Calu3 (cell line): ENCODE measurements at regions not wholly inside any gene's neighbourhood (a gene's known extent, or its start where the extent isn't known, plus 50 kb on each side); places are given as distances from the start of the nearest gene placed in this dataset.

Source experiments
- BruUV-seq: library from RNA; stranded (reverse); fragments of 400-500 nt; replicated peaks from 2 replicates; lab custom pipeline; 2021; lab: Mats Ljungman, UMichigan
- CTCF ChIA-PET: fragments of 300-600 bp; sonication (Branson Sonifier 250); formaldehyde crosslinking; loops from one replicate; lab custom pipeline; 2022; ENCODE audit warnings: antibody characterized with exemption; lab: Charles Lee
- DNase-seq: peaks from one replicate; pipeline ENCODE4 v3.0.0; 2022
- H3K27ac Mint-ChIP-seq: one replicate; pipeline ENCODE4 v1.8.0; 2022; ENCODE audit warnings: mixed read lengths; ENCODE audit not compliant: unreplicated experiment
- H3K27me3 Mint-ChIP-seq: one replicate; pipeline ENCODE4 v1.8.0; 2022; ENCODE audit warnings: mixed read lengths; ENCODE audit not compliant: unreplicated experiment
- H3K36me3 Mint-ChIP-seq: one replicate; pipeline ENCODE4 v1.8.0; 2022; ENCODE audit warnings: mild to moderate bottlenecking, moderate library complexity, mixed read lengths; ENCODE audit not compliant: insufficient read depth, unreplicated experiment
- H3K4me1 Mint-ChIP-seq: one replicate; pipeline ENCODE4 v1.8.0; 2022; ENCODE audit warnings: mild to moderate bottlenecking, low read depth, mixed read lengths; ENCODE audit not compliant: unreplicated experiment
- H3K4me3 Mint-ChIP-seq: one replicate; pipeline ENCODE4 v1.8.0; 2022; ENCODE audit warnings: mild to moderate bottlenecking, low read depth, moderate library complexity, mixed read lengths; ENCODE audit not compliant: unreplicated experiment
- H3K9me3 Mint-ChIP-seq: one replicate; pipeline ENCODE4 v1.8.0; 2022; ENCODE audit warnings: low read depth, mixed read lengths; ENCODE audit not compliant: unreplicated experiment
- CTCF ChIP-seq: fragments of 200-600 bp; IDR thresholded peaks from one replicate; pipeline ENCODE4 v1.8.0; 2022; ENCODE audit warnings: antibody characterized with exemption; ENCODE audit not compliant: unreplicated experiment
- intact Hi-C: fragments of 100-400 bp; cut with micrococcal nuclease; formaldehyde crosslinking; loops from one replicate; pipeline ENCODE4 v1.10.0; 2022; ENCODE audit not compliant: unreplicated experiment

- Mint-ChIP-seq H3K4me3 (no peak overlapping the region), H3K27ac (no peak overlapping the region), H3K27me3 (no peaks in the 10 kb centered on the region), H3K4me1 (no peaks in the 10 kb centered on the region), H3K9me3 (no peaks in the 10 kb centered on the region), H3K36me3 (no peaks in the 10 kb centered on the region)
- CTCF ChIA-PET = no interaction called here
- no peak for TF ChIP-seq CTCF
- DNase-seq = no peak
- no TSS peak for BruUV-seq
- intact Hi-C loops = no loop called here
These were observed 62.0 kb upstream of the PDE7B start for GRCh38 chr6:135789375-135790050.

GRCh38 chr6:135791441-135791840 lies 60.1 kb upstream of the PDE7B start:
- Mint-ChIP-seq H3K4me3 (no peak overlapping the region), H3K9me3 (no peaks in the 10 kb centered on the region), H3K27me3 (no peaks in the 10 kb centered on the region), H3K4me1 (no peaks in the 10 kb centered on the region), H3K36me3 (no peaks in the 10 kb centered on the region), H3K27ac (no peak overlapping the region)
- DNase-seq = no peak
- no peak for TF ChIP-seq CTCF
- CTCF ChIA-PET = interaction anchor here (0.5 kb wide), 1 partner anchor 42 kb away, joined by 3 read pairs; no protein-coding TSS in a partner anchor
- intact Hi-C loops = no loop called here
- no TSS peak for BruUV-seq

GRCh38 chr6:135796643-135797305 lies 54.7 kb upstream of the PDE7B start:
- CTCF ChIA-PET = interaction anchor here (0.7 kb wide), 1 partner anchor 21 kb away, joined by 3 read pairs; no protein-coding TSS in a partner anchor
- BruUV-seq = no TSS peak
- Mint-ChIP-seq H3K27ac (no peak overlapping the region), H3K4me3 (no peak overlapping the region), H3K4me1 (no peaks in the 10 kb centered on the region), H3K36me3 (no peaks in the 10 kb centered on the region), H3K27me3 (no peaks in the 10 kb centered on the region), H3K9me3 (no peaks in the 10 kb centered on the region)
- no peak for TF ChIP-seq CTCF
- intact Hi-C loops = no loop called here
- no peak for DNase-seq

- Mint-ChIP-seq H3K27ac (no peak overlapping the region), H3K4me3 (no peak overlapping the region), H3K36me3 (no peaks in the 10 kb centered on the region), H3K4me1 (no peaks in the 10 kb centered on the region), H3K9me3 (no peaks in the 10 kb centered on the region), H3K27me3 (no peaks in the 10 kb centered on the region)
- CTCF ChIA-PET = interaction anchor here (0.7 kb wide), 1 partner anchor 21 kb away, joined by 3 read pairs; no protein-coding TSS in a partner anchor
- TF ChIP-seq CTCF = no peak
- no TSS peak for BruUV-seq
- intact Hi-C loops = no loop called here
- DNase-seq = no peak
These were observed 54.1 kb upstream of the PDE7B start for GRCh38 chr6:135797361-135797760.
